CD4-positive, alpha-beta T cell treated with Interleukin-15 for 1 hour (primary cell): ENCODE measurements at regions not wholly inside any gene's neighbourhood (a gene's known extent, or its start where the extent isn't known, plus 50 kb on each side); places are given as distances from the start of the nearest gene placed in this dataset.

Experiments used
- DNase-seq: peaks from one replicate; pipeline ENCODE4 v3.0.0-alpha.2; 2020

GRCh38 chr12:98154850-98155249 lies 360.5 kb upstream of the TMPO start:
- no peak for DNase-seq

- DNase-seq: no peak
These were observed 358.7 kb upstream of the TMPO start for GRCh38 chr12:98156697-98157096.

GRCh38 chr12:98162906-98163678 lies 352.3 kb upstream of the TMPO start:
- DNase-seq: no peak

GRCh38 chr12:98172304-98172703 lies 343.1 kb upstream of the TMPO start:
- DNase-seq: no peak

GRCh38 chr12:98172801-98173200 lies 342.6 kb upstream of the TMPO start:
- no peak for DNase-seq

- no peak for DNase-seq
These were observed 341.5 kb upstream of the TMPO start for GRCh38 chr12:98173773-98174427.

- DNase-seq: no peak
These were observed 341.0 kb upstream of the TMPO start for GRCh38 chr12:98174428-98174809.

GRCh38 chr12:98178126-98178525 lies 337.3 kb upstream of the TMPO start:
- no peak for DNase-seq

GRCh38 chr12:98179151-98179550 lies 336.2 kb upstream of the TMPO start:
- DNase-seq: no peak

- no peak for DNase-seq
These were observed 334.8 kb upstream of the TMPO start for GRCh38 chr12:98180603-98181002.

GRCh38 chr12:98182821-98183220 lies 332.6 kb upstream of the TMPO start:
- DNase-seq: no peak

GRCh38 chr12:98185606-98186005 lies 329.8 kb upstream of the TMPO start:
- no peak for DNase-seq

- DNase-seq: no peak
These were observed 326.7 kb upstream of the TMPO start for GRCh38 chr12:98188650-98189077.

- no peak for DNase-seq
These were observed 320.8 kb upstream of the TMPO start for GRCh38 chr12:98194591-98194990.

GRCh38 chr12:98198261-98198982 lies 317.0 kb upstream of the TMPO start:
- DNase-seq: no peak

- DNase-seq: no peak
These were observed 306.6 kb upstream of the TMPO start for GRCh38 chr12:98208816-98209215.

- DNase-seq: no peak
These were observed 303.3 kb upstream of the TMPO start for GRCh38 chr12:98211909-98212695.

- DNase-seq: no peak
These were observed 301.8 kb upstream of the TMPO start for GRCh38 chr12:98213556-98213955.

GRCh38 chr12:98217257-98217656 lies 298.1 kb upstream of the TMPO start:
- DNase-seq: no peak

GRCh38 chr12:98220636-98221035 lies 294.8 kb upstream of the TMPO start:
- no peak for DNase-seq

GRCh38 chr12:98221243-98221808 lies 294.1 kb upstream of the TMPO start:
- no peak for DNase-seq

GRCh38 chr12:98222135-98222534 lies 293.3 kb upstream of the TMPO start:
- DNase-seq: no peak
